ENCODE measurements at regions not wholly inside any gene's neighbourhood (a gene's known extent, or its start where the extent isn't known, plus 50 kb on each side); places are given as distances from the start of the nearest gene placed in this dataset.

- DNase-seq (ENCODE audit: low spot score) = no peak
Measured at GRCh38 chr2:109070290-109070689, 58.7 kb upstream of the SH3RF3 start.

DNA sequence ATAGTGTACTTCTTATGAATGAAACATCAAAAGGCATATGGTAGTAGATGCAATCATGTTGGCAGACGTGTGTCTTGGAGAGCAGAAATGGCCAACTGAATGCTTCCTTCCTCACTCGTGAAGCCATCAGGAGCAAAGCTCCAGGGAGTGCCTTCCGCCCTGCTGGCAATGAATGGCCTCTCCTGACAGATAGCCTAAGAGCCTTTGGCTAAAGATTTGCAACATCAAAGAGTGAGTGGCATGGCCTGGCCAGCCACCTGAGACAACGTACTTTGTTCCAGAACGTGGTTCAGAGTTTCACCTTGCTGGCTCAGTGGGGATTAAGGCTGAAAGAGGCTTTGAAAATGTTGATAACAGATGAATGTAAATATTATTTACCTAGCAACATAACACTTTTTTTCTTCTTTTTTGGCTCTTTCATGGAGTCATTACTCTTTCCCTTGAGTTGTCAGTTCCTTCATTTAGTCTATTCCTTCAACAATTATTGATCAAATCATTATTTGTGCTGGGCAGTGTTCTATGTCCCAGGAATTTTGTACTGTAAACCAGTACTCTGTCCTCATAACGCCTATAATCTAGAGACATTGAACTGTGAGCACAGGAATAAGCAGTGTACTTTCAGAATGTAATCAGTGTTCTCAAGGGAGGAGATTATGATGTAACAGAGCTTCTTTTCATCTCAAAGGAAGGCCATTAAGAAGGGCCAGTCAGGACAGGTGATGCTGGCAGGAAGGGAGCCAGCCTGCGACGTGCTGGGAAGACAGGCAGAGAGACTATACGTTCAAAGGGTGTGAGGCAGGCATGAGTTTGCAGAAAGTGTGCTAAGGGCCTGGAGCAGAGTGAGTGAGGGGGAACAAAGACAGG, 59.4 kb upstream of the SH3RF3 start:
- DNase-seq (ENCODE audit: low spot score) = no peak

- DNase-seq (ENCODE audit: low spot score) = no peak
Measured at GRCh38 chr2:109068811-109069210, 60.2 kb upstream of the SH3RF3 start.

- DNase-seq (ENCODE audit: low spot score) = no peak
Measured at GRCh38 chr2:109067631-109068125, 61.3 kb upstream of the SH3RF3 start.

DNA sequence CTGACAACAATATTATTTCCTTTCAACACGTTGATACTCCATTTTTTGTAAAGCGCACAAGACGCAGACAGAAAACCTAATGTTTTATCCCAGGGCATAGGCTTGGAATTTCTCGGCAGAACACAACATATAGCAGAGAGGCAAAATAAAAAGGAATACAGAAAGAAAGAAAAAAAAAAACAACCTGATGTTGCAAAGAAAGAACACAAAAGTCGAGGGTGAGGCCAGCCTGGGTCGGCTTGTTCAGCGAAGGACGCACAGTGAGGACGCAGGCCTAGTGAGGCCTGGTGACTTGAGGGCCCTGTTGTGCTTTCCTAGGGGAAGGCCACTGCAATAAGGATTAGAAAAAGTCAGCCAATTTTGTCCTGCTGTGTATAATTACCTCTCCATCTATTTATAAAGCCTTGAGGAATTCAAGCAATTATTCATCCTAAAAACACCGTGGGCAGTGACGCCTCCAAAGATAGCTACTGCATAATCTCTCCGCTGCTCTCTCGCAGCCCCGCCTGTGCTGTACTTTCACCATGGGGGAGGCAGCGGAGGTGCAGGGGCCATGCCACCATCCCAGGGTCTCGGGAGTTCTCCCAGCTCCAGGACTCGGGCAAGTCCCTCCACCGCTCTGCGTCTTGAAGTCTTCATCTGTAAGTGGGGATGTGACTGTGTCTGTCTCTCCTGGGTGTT, 61.9 kb upstream of the SH3RF3 start:
- no peak for DNase-seq (ENCODE audit: low spot score)

DNA sequence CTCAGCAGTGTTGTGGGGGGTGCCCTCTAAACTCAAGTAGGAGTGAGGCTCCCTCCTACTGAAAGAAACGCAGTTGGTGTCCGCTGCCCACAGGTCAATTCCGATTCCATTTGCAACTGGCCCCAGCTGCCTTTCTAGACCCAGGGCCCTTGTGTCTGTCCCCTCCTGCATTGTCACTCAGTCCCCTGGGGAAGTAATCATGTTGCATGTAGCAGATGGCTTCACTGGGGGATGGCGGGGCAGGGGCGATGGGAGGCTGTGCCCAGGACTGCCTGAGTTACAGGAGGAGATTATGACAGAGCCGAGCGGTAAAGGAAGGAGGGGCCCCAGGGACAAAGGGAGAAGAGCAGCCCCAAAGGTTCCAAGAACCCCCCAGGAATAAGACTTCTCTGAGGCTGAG, 62.5 kb upstream of the SH3RF3 start:
- no peak for DNase-seq (ENCODE audit: low spot score)

DNA sequence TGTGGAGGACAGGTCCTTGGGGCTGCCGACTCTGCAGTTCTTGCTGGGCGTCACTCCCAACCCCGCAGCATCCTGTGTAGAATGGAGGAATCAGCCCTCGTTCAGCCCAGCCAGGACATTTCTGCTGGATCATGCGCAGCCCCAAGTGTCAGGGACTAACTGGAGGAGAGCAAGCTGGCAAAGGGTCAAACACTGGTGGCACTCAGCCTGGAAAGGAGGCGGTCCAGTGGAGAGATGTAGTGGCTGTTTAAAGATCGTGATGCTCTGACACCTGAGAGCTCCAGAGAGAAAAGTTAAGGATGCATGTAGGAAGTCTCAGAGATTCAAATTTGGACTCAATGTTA, 63.6 kb upstream of the SH3RF3 start:
- no peak for DNase-seq (ENCODE audit: low spot score)

DNA sequence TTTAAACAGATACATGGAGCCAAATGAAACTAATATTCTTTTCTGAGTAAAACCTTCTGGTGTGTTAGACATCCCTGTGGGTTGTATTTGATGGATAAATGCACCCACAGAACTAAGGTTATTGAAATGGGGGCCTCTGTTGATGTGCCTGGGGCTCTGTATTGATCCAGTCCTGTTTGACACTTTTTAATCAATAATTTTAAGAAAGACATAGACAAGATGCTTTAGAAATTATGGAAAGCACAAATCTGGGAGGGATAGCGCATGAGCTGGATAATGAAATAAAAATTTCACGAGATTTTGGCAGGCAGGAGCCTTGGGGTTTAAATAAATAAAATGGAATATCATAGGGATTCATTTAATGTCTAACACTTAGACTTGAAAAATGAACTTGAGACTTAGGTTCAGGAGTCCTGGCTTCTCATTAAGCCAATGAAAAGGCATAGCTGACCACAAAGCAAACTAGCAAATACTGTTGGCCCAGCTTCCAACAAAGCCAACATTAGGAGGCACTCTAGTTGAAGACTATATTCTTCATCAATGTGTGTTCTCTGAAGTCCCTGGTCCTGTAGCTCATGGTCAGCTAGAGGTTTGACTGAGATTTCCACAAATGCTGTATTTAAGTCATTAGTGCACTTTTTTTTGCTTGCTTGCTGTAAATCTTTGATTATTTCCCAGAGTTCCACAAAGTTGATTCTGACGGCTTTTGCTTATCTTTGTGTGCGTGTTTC, 64.2 kb upstream of the SH3RF3 start:
- no peak for DNase-seq (ENCODE audit: low spot score)

GRCh38 chr2:109062859-109063700, 65.9 kb upstream of the SH3RF3 start:
- no peak for DNase-seq (ENCODE audit: low spot score)

DNA sequence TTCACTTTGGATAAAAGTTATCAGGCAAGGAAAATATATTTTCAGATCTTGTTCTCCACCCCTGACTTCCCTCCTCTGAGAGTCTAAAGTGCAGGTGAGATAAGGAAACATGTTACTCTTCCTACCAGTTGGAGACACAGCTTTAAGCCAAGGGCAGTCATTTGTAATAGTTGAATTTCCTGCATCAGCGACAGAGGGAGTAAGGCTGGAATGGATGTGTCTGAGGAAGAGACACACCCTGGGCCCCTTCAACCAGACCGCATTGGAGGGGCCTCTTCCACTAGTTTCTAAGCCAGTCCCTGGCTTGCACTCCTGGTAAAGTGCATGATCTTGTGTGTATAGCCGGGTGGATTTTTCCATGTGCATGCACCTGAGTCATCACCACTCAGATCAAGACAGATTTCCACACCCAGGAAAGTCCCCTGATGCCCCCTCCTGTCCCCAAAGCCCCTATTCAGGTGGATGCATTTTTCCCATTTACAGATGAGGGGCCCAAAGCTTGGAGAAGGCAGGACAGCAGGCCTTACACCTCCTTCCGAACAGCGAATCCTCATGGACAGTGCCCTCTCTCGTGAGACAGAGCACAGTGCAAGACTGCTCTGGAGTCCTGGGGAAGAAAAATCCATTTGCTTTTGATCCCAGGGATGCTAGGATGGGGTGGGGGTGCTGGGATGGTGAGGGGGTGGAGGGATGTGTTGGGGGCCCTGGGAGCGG, 66.7 kb upstream of the SH3RF3 start:
- peak; percentile 24 for DNase-seq (ENCODE audit: low spot score)

DNA sequence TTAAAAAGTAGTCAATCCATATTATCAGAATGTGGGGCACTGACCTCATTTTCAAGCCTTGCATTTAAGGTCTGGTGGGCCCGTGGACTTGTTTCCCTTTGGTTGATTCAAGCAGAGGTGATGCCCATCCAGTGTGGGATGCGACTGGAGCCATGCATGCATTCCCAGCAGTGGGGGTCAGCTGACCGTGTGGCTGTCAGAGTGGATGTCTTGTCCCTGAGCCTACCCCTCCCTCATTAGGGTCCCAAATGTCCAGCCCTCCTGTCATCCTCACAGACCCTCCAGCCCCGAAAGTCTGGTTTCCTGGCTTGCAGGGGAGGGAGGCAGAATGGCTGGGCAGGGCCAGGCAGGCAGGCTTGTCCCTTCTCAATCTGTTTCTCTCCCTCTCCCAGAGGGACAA, 67.3 kb upstream of the SH3RF3 start:
- no peak for DNase-seq (ENCODE audit: low spot score)

- no peak for DNase-seq (ENCODE audit: low spot score)
Measured at GRCh38 chr2:109060496-109060895, 68.5 kb upstream of the SH3RF3 start.

DNA sequence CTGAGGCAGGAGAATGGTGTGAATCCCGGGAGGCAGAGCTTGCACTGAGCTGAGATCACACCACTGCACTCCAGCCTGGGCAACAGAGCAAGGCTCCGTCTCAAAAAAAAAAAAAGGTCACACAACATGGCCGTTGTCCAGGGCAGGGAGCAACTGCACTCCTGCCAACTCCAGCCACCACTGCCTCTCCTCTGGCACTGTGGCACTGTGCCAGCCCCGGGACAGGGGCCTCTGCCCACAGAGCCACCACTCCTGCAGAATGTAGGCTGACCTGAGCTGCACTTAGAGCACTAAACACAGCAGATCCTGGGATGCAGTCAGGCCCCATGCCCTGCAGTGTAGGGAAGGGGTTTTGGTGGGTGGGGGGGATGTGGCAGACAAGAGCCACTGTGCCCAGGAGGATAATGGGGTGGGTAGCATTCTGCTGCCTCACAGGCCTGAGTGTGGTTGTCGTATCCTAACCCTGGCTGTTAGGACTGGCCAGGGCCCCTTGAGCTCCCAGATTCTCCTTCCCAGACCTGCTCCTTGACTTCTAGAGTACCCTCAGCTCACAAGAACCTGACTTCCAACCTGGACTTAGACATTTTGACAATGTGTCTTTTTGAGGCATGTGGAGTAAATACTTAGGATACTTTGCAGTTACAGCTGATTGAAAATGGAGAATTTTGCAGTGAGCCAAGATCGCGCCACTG, 69.4 kb upstream of the SH3RF3 start:
- DNase-seq (ENCODE audit: low spot score) = no peak

- no peak for DNase-seq (ENCODE audit: low spot score)
Measured at GRCh38 chr2:109058802-109059201, 69.8 kb upstream of the EDAR start.

- DNase-seq (ENCODE audit: low spot score) = no peak
Measured at GRCh38 chr2:109058191-109058632, 69.2 kb upstream of the EDAR start.

DNA sequence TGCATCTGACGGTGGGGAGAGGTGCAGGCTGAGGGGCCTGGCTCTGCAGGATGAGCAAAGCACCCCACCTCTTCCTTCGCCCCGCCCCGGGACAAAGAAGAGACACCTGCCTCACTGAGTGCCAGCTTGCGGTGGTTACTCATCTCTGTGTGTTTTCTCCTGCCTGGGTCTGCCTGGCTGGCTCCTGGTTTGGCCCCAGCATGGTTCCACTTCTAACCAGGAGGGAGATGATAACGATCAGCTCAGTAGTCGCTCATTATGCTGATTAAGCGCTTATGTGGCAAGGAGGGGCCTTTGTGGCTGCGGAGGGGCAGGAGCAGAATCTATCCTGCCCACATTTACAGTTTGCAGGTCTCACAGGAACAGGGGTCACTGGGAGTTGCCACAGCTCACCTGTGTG, 68.7 kb upstream of the EDAR start:
- DNase-seq (ENCODE audit: low spot score) = no peak

- no peak for DNase-seq (ENCODE audit: low spot score)
Measured at GRCh38 chr2:109055435-109055834, 66.4 kb upstream of the EDAR start.

- no peak for DNase-seq (ENCODE audit: low spot score)
Measured at GRCh38 chr2:109054865-109055264, 65.8 kb upstream of the EDAR start.

DNA sequence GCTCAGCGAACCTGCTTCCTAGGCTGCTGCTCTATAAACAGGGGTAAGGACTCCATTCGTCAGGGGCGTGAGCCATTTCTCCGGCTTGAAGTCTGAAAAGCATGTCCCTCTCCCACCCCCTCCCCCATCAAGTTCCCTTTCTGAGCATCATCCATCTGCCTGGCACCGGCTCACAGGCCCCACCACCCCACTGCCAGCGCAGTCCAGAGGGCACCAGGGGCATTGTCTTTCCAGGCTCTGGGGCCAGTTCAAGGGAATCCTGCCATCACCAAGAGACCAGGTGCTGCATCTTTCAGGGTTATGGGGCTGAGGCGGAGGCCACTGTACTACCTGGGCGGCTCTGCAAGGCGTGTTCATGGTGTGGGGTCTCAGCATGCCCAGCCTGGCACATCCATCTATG, 64.7 kb upstream of the EDAR start:
- no peak for DNase-seq (ENCODE audit: low spot score)

DNA sequence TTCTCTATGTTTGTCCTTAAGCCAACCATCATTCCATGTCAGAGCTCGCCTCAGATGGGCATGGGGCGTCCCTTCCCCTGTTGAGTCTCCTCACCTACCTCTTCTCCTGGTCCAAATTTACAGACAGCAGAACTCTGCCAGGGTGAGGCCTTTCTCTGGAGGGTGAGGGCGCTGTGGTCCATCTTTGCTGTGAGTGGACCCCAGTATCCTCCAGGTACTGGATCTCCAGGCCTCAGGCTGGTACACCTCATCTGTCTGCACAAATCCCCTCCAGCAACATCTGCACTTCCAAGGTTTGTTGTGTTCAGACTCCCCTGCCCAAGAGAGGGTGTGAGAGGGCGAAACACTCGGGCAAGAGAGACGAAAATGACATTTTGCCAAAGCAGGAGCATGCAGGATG, 63.9 kb upstream of the EDAR start:
- no peak for DNase-seq (ENCODE audit: low spot score)

DNA sequence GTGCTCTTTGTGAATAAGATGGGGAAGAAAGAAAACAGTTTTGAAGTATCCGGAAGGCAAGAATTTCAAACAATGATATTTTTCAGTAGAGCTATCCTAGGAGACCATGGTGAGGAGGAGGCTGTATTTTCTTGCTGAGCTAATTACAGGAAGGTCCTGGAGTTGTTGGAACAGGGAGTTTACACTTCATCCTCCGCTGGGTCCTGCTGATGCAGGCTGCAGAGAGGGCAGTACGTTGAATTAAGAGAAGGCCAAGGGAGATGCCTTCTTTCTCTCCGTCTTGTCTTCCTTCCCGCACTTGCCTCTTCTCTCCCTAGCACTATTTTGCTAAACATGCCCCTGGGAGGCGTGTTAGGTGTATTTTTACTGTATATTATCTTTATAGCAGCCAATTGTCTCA, 60.0 kb upstream of the EDAR start:
- peak; percentile 46 for DNase-seq (ENCODE audit: low spot score)
